Caco-2 (cell line): ENCODE measurements at regions not wholly inside any gene's neighbourhood (a gene's known extent, or its start where the extent isn't known, plus 50 kb on each side); places are given as distances from the start of the nearest gene placed in this dataset.

Experiments used
- BruUV-seq: library from RNA; stranded (reverse); fragments of 400-500 nt; replicated peaks from 2 replicates; lab custom pipeline; 2021; lab: Mats Ljungman, UMichigan
- CTCF ChIA-PET: fragments of 300-600 bp; sonication (Branson Sonifier 250); formaldehyde crosslinking; loops from one replicate; lab custom pipeline; 2022; ENCODE audit warnings: antibody characterized with exemption; lab: Charles Lee
- POLR2A ChIA-PET: fragments of 300-600 bp; sonication (Branson Sonifier 250); formaldehyde crosslinking; loops from one replicate; lab custom pipeline; 2022; ENCODE audit warnings: antibody characterized with exemption; lab: Charles Lee
- DNase-seq, 2 experiments: peaks; one replicate each; pipeline versions ENCODE4 v3.0.0 to v3.0.0-alpha.2; 2020 to 2022
- H3K27me3 ChIP-seq: replicated peaks from 2 replicates; pipeline ENCODE4 v1.6.0; 2011; ENCODE audit warnings: low read length; ENCODE audit not compliant: control insufficient read depth, insufficient read depth
- H3K36me3 ChIP-seq: 2 replicates; pipeline ENCODE4 v1.5.1; 2011; ENCODE audit warnings: low read length; ENCODE audit not compliant: control insufficient read depth, insufficient read depth
- H3K4me1 ChIP-seq: fragments of 250-450 bp; sonication (Bioruptor Pico); 2 replicates; pipeline ENCODE4 v1.5.1; 2020; ENCODE audit warnings: mild to moderate bottlenecking
- H3K4me3 ChIP-seq: 2 replicates; pipeline ENCODE4 v1.5.1; 2011; ENCODE audit warnings: low read depth, mild to moderate bottlenecking, control low read depth, low read length
- H3K9me3 ChIP-seq: fragments of 250-450 bp; sonication (Bioruptor Pico); 2 replicates; pipeline ENCODE4 v1.5.1; 2020; ENCODE audit warnings: mild to moderate bottlenecking, moderate library complexity
- H3K27ac Mint-ChIP-seq: one replicate; pipeline ENCODE4 v1.8.0; 2022; ENCODE audit warnings: mixed read lengths; ENCODE audit not compliant: unreplicated experiment
- H3K27me3 Mint-ChIP-seq: one replicate; pipeline ENCODE4 v1.8.0; 2022; ENCODE audit warnings: mixed read lengths; ENCODE audit not compliant: insufficient read depth, unreplicated experiment
- H3K36me3 Mint-ChIP-seq: one replicate; pipeline ENCODE4 v1.8.0; 2022; ENCODE audit warnings: mild to moderate bottlenecking, mixed read lengths; ENCODE audit not compliant: insufficient read depth, unreplicated experiment
- H3K4me1 Mint-ChIP-seq: one replicate; pipeline ENCODE4 v1.8.0; 2022; ENCODE audit warnings: low read depth, mixed read lengths; ENCODE audit not compliant: unreplicated experiment
- H3K4me3 Mint-ChIP-seq: one replicate; pipeline ENCODE4 v1.8.0; 2022; ENCODE audit warnings: mild to moderate bottlenecking, moderate library complexity, mixed read lengths; ENCODE audit not compliant: unreplicated experiment
- H3K9me3 Mint-ChIP-seq: one replicate; pipeline ENCODE4 v1.8.0; 2022; ENCODE audit warnings: mixed read lengths; ENCODE audit not compliant: unreplicated experiment
- CTCF ChIP-seq, 2 experiments: fragments of 200-600 bp in 1 of 2; IDR thresholded peaks; 1 replicate in 1 of 2; 2 replicates in 1 of 2; pipeline versions ENCODE4 v1.5.1 to v1.8.0; 2011 to 2022; ENCODE audit warnings: antibody characterized with exemption in 1 of 2, control low read depth in 1 of 2, inconsistent platforms in 1 of 2, low read depth in 1 of 2, low read length in 1 of 2, mild to moderate bottlenecking in 1 of 2, moderate library complexity in 1 of 2; ENCODE audit not compliant: insufficient read depth in 1 of 2, severe bottlenecking in 1 of 2, unreplicated experiment in 1 of 2
- intact Hi-C: fragments of 100-400 bp; cut with micrococcal nuclease; formaldehyde crosslinking; loops from one replicate; pipeline ENCODE4 v1.10.0; 2022; ENCODE audit not compliant: unreplicated experiment

GRCh38 chr7:1364068-1364905 lies 95.0 kb downstream of the MICALL2 start:
- peaks cover 10% of the 10 kb centered on the region for H3K4me1 ChIP-seq
- intact Hi-C loops = no loop called here
- H3K27me3 ChIP-seq = no peaks in the 10 kb centered on the region
- Mint-ChIP-seq H3K4me1 (no peaks in the 10 kb centered on the region), H3K9me3 (no peaks in the 10 kb centered on the region), H3K27ac (no peak overlapping the region), H3K4me3 (no peak overlapping the region), H3K36me3 (no peaks in the 10 kb centered on the region), H3K27me3 (no peaks in the 10 kb centered on the region)
- POLR2A ChIA-PET = no interaction called here
- DNase-seq = no peak
- CTCF ChIA-PET = no interaction called here
- no peaks in the 10 kb centered on the region for H3K36me3 ChIP-seq
- no TSS peak for BruUV-seq
- H3K4me3 ChIP-seq = no peak overlapping the region
- H3K9me3 ChIP-seq = no peaks in the 10 kb centered on the region
- TF ChIP-seq CTCF (IDR thresholded peaks at IDR 0.05; ENCODE audit: insufficient read depth in 1 of 2, low read depth in 1 of 2, low read length in 1 of 2, severe bottlenecking in 1 of 2, unreplicated experiment in 1 of 2) = no peak

GRCh38 chr7:1364906-1365570 lies 94.2 kb downstream of the MICALL2 start:
- intact Hi-C loops = no loop called here
- H3K4me3 Mint-ChIP-seq = no peak overlapping the region
- BruUV-seq = no TSS peak
- H3K9me3 ChIP-seq = no peaks in the 10 kb centered on the region
- no peaks in the 10 kb centered on the region for H3K9me3 Mint-ChIP-seq
- peaks cover 10% of the 10 kb centered on the region for H3K4me1 ChIP-seq
- no peaks in the 10 kb centered on the region for H3K36me3 ChIP-seq
- no peaks in the 10 kb centered on the region for H3K4me1 Mint-ChIP-seq
- no peak for DNase-seq
- H3K27me3 ChIP-seq = no peaks in the 10 kb centered on the region
- no peaks in the 10 kb centered on the region for H3K36me3 Mint-ChIP-seq
- no peak overlapping the region for H3K4me3 ChIP-seq
- CTCF ChIA-PET = no interaction called here
- no peak overlapping the region for H3K27ac Mint-ChIP-seq
- no peak for TF ChIP-seq CTCF (IDR thresholded peaks at IDR 0.05; ENCODE audit: insufficient read depth in 1 of 2, low read depth in 1 of 2, low read length in 1 of 2, severe bottlenecking in 1 of 2, unreplicated experiment in 1 of 2)
- H3K27me3 Mint-ChIP-seq = no peaks in the 10 kb centered on the region
- POLR2A ChIA-PET = no interaction called here

GRCh38 chr7:1365846-1366245 lies 93.4 kb downstream of the MICALL2 start:
- ChIA-PET CTCF (no interaction called here), POLR2A (no interaction called here)
- peaks cover 10% of the 10 kb centered on the region for H3K4me1 ChIP-seq
- H3K36me3 ChIP-seq = no peaks in the 10 kb centered on the region
- no peak overlapping the region for H3K27ac Mint-ChIP-seq
- DNase-seq = no peak
- no peaks in the 10 kb centered on the region for H3K36me3 Mint-ChIP-seq
- no peaks in the 10 kb centered on the region for H3K27me3 ChIP-seq
- H3K4me3 ChIP-seq = no peak overlapping the region
- BruUV-seq = no TSS peak
- H3K9me3 Mint-ChIP-seq = no peaks in the 10 kb centered on the region
- no peaks in the 10 kb centered on the region for H3K9me3 ChIP-seq
- no peak overlapping the region for H3K4me3 Mint-ChIP-seq
- intact Hi-C loops = no loop called here
- H3K4me1 Mint-ChIP-seq = no peaks in the 10 kb centered on the region
- H3K27me3 Mint-ChIP-seq = no peaks in the 10 kb centered on the region
- TF ChIP-seq CTCF (IDR thresholded peaks at IDR 0.05; ENCODE audit: insufficient read depth in 1 of 2, low read depth in 1 of 2, low read length in 1 of 2, severe bottlenecking in 1 of 2, unreplicated experiment in 1 of 2) = no peak
